Thymus (tissue), 11 donors: ENCODE measurements at regions not wholly inside any gene's neighbourhood (a gene's known extent, or its start where the extent isn't known, plus 50 kb on each side); places are given as distances from the start of the nearest gene placed in this dataset.

Experiments used
- DNase-seq, 9 donors: peaks; one replicate each; pipeline ENCODE4 v3.0.0-alpha.2; 2013; ENCODE audit warnings: low spot score in 9 of 9, low read depth in 6 of 9, missing footprints in 1 of 9
- H3K27ac ChIP-seq, 2 donors: one replicate each; pipeline ENCODE4 v1.5.1; 2013; ENCODE audit warnings: control low read depth in 1 of 2, low read depth in 1 of 2, low read length in 1 of 2, mild to moderate bottlenecking in 1 of 2, moderate library complexity in 1 of 2
- H3K27me3 ChIP-seq, 2 donors: one replicate each; pipeline ENCODE4 v1.5.1; 2013; ENCODE audit warnings: low read length in 1 of 2; ENCODE audit not compliant: control insufficient read depth in 2 of 2, insufficient read depth in 1 of 2
- H3K36me3 ChIP-seq, 2 donors: one replicate each; pipeline ENCODE4 v1.5.1; 2013; ENCODE audit warnings: low read length in 1 of 2, mild to moderate bottlenecking in 1 of 2, moderate library complexity in 1 of 2; ENCODE audit not compliant: control insufficient read depth in 2 of 2, insufficient read depth in 2 of 2
- H3K4me1 ChIP-seq, 2 donors: one replicate each; pipeline ENCODE4 v1.5.1; 2013; ENCODE audit warnings: low read length in 2 of 2; ENCODE audit not compliant: control insufficient read depth in 2 of 2, insufficient read depth in 2 of 2
- H3K4me3 ChIP-seq, 2 donors: one replicate each; pipeline ENCODE4 v1.5.1; 2013; ENCODE audit warnings: low read length in 2 of 2, control low read depth in 1 of 2, mild to moderate bottlenecking in 1 of 2
- H3K9me3 ChIP-seq, 2 donors: one replicate each; pipeline ENCODE4 v1.5.1; 2013; ENCODE audit warnings: low read length in 1 of 2, mild to moderate bottlenecking in 1 of 2; ENCODE audit not compliant: control insufficient read depth in 2 of 2, insufficient read depth in 1 of 2
- WGBS: extraction: QIAGEN DNeasy Blood & Tissue Kit; methylation state at CpG from one replicate; pipeline ENCODE4 v1.1.7; 2013; 5-methylcytosine and 5-hydroxymethylcytosine counted together
- donor health status: healthy.

GRCh38 chr6:14434916-14435690 is 317.5 kb downstream of the CD83 start:
- no peaks in the 10 kb centered on the region for H3K27me3 ChIP-seq

GRCh38 chr6:14436592-14437132 is 319.1 kb downstream of the CD83 start:
- Histone ChIP-seq H3K27ac (no peak overlapping the region), H3K27me3 (no peaks in the 10 kb centered on the region), H3K36me3 (peaks cover 0 to 5% of the 10 kb centered on the region in 2 donors), H3K9me3 (no peaks in the 10 kb centered on the region), H3K4me1 (peaks cover 40 to 70% of the 10 kb centered on the region in 2 donors), H3K4me3 (no peak overlapping the region)
- WGBS = 95% methylated on average over 3 of the region's 3 CpGs
- DNase-seq = peak in 1 of 9 donors; percentile 34

More at GRCh38 chr6:14434916-14435690, 317.5 kb downstream of the CD83 start:
- no peaks in the 10 kb centered on the region for H3K9me3 ChIP-seq
- H3K4me1 ChIP-seq = peaks cover 33 to 62% of the 10 kb centered on the region in 2 donors
- H3K27ac ChIP-seq = no peak overlapping the region
- H3K4me3 ChIP-seq = no peak overlapping the region
- WGBS = 89% methylated on average over 3 of the region's 3 CpGs
- H3K36me3 ChIP-seq = peaks cover 0 to 5% of the 10 kb centered on the region in 2 donors
- DNase-seq = no peak

GRCh38 chr6:14439419-14439818 is 321.8 kb downstream of the CD83 start:
- Histone ChIP-seq H3K27me3 (no peaks in the 10 kb centered on the region), H3K36me3 (peaks cover 0 to 5% of the 10 kb centered on the region in 2 donors), H3K27ac (no peak overlapping the region), H3K4me3 (no peak overlapping the region), H3K4me1 (peaks cover 51 to 77% of the 10 kb centered on the region in 2 donors), H3K9me3 (no peaks in the 10 kb centered on the region)
- DNase-seq = no peak
- WGBS = 95% methylated on average over 5 of the region's 5 CpGs

- no peaks in the 10 kb centered on the region for H3K9me3 ChIP-seq
- H3K27me3 ChIP-seq = no peaks in the 10 kb centered on the region
- peaks cover 52 to 82% of the 10 kb centered on the region in 2 donors for H3K4me1 ChIP-seq
- no peak for DNase-seq
- no peak overlapping the region for H3K4me3 ChIP-seq
- no peak overlapping the region for H3K27ac ChIP-seq
- peaks cover 0 to 5% of the 10 kb centered on the region in 2 donors for H3K36me3 ChIP-seq
- 98% methylated on average over 4 of the region's 4 CpGs for WGBS
Measured at GRCh38 chr6:14440215-14440910, 322.8 kb downstream of the CD83 start.

GRCh38 chr6:14440940-14441781 is 323.6 kb downstream of the CD83 start:
- H3K27me3 ChIP-seq = no peaks in the 10 kb centered on the region
- no peak overlapping the region for H3K4me3 ChIP-seq
- H3K4me1 ChIP-seq = peaks cover 47 to 77% of the 10 kb centered on the region in 2 donors
- no peak overlapping the region for H3K27ac ChIP-seq
- H3K36me3 ChIP-seq = peaks cover 0 to 5% of the 10 kb centered on the region in 2 donors
- DNase-seq = no peak
- no peaks in the 10 kb centered on the region for H3K9me3 ChIP-seq
- 84% methylated on average over 13 of the region's 13 CpGs for WGBS

- no peak for DNase-seq
- WGBS = 62% methylated on average over 11 of the region's 11 CpGs
- Histone ChIP-seq H3K4me3 (no peak overlapping the region), H3K9me3 (no peaks in the 10 kb centered on the region), H3K27ac (no peak overlapping the region), H3K4me1 (peaks cover 38 to 72% of the 10 kb centered on the region in 2 donors), H3K36me3 (peaks cover 0 to 5% of the 10 kb centered on the region in 2 donors), H3K27me3 (no peaks in the 10 kb centered on the region)
Measured at GRCh38 chr6:14442242-14442641, 324.7 kb downstream of the CD83 start.

- Histone ChIP-seq H3K9me3 (peaks cover 2 to 5% of the 10 kb centered on the region in 2 donors), H3K27me3 (no peaks in the 10 kb centered on the region), H3K4me1 (peaks cover 37 to 70% of the 10 kb centered on the region in 2 donors), H3K4me3 (no peak overlapping the region), H3K27ac (peak overlapping the region; percentile 8 to 36), H3K36me3 (peaks cover 0 to 9% of the 10 kb centered on the region in 2 donors)
- DNase-seq = peak in 1 of 9 donors; percentile 56
- 73% methylated on average over 4 of the region's 4 CpGs for WGBS
Measured at GRCh38 chr6:14443629-14444268, 326.2 kb downstream of the CD83 start.

GRCh38 chr6:14444295-14444972 is 326.9 kb downstream of the CD83 start:
- Histone ChIP-seq H3K4me1 (peaks cover 33 to 73% of the 10 kb centered on the region in 2 donors), H3K27ac (peak overlapping the region in 1 of 2 donors; percentile 8), H3K27me3 (no peaks in the 10 kb centered on the region), H3K4me3 (no peak overlapping the region), H3K9me3 (peaks cover 2 to 5% of the 10 kb centered on the region in 2 donors), H3K36me3 (peaks cover 0 to 5% of the 10 kb centered on the region in 2 donors)
- 12% methylated on average over 3 of the region's 3 CpGs for WGBS
- peak in 1 of 9 donors; percentile 41 for DNase-seq
